ENCODE measurements at regions not wholly inside any gene's neighbourhood (a gene's known extent, or its start where the extent isn't known, plus 50 kb on each side); places are given as distances from the start of the nearest gene placed in this dataset.
"Not testable (repeated sequence)": the region's sequence is repeated elsewhere in the genome, so short reads cannot be mapped to it uniquely, and the experiment has no call there.

- WGBS, result 88% methylated on average over 2 of the region's 2 CpGs
- not testable (repeated sequence) for H3K27ac ChIP-seq (ENCODE audit: low read depth); H3K36me3 ChIP-seq (ENCODE audit: insufficient read depth); H3K4me3 ChIP-seq (ENCODE audit: low read depth, low read length); H3K4me1 ChIP-seq (ENCODE audit: insufficient read depth); DNase-seq (ENCODE audit: extremely low spot score)
Measured at GRCh38 chr17:62233822-62234481, 146.4 kb upstream of the EFCAB3 start.

GRCh38 chr17:62231293-62231692, 149.1 kb upstream of the EFCAB3 start:
- not testable (repeated sequence) for DNase-seq (ENCODE audit: extremely low spot score); H3K4me3 ChIP-seq (ENCODE audit: low read depth, low read length); H3K4me1 ChIP-seq (ENCODE audit: insufficient read depth); H3K36me3 ChIP-seq (ENCODE audit: insufficient read depth); H3K27ac ChIP-seq (ENCODE audit: low read depth)
- 62% methylated on average over 5 of the region's 5 CpGs for WGBS

DNA sequence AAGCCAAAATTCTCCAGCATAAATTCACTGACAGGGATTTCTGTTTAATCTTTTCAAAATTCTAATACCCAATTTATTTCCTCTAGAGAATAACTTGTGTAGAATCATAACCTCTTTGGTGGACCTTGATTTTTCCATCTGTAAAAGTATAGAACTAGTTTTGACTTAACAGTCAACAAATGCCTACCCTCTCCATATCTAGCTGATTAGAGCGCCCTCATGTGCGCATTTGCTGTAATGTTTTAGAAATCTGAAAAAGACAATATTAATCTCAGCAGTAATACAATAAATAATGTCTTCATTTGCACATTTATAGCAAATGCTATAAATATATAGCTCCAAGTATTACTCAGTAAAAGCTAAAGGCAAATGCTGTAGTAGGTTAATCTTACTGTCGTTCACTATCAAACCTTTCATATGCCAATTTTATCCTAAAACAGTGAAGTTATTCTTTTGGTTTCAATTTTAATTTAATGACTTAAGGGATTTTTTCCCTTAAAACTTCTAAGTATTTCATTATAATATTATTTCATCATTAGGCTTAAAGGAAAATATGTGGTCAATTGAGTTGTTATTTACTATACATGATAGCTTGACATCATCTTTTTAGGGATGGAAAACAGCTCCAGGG, 153.6 kb upstream of the EFCAB3 start:
- H3K36me3 ChIP-seq (ENCODE audit: insufficient read depth); H3K4me3 ChIP-seq (ENCODE audit: low read depth, low read length); DNase-seq (ENCODE audit: extremely low spot score); H3K27ac ChIP-seq (ENCODE audit: low read depth); H3K4me1 ChIP-seq (ENCODE audit: insufficient read depth): not testable (repeated sequence)
- WGBS, result 15% methylated on average over 3 of the region's 3 CpGs

GRCh38 chr17:62223585-62223984, 156.8 kb upstream of the EFCAB3 start:
- H3K27ac ChIP-seq (ENCODE audit: low read depth); H3K36me3 ChIP-seq (ENCODE audit: insufficient read depth); H3K4me1 ChIP-seq (ENCODE audit: insufficient read depth); H3K4me3 ChIP-seq (ENCODE audit: low read depth, low read length); DNase-seq (ENCODE audit: extremely low spot score): not testable (repeated sequence)
- WGBS, result 93% methylated on average over 1 of the region's 1 CpG

DNA sequence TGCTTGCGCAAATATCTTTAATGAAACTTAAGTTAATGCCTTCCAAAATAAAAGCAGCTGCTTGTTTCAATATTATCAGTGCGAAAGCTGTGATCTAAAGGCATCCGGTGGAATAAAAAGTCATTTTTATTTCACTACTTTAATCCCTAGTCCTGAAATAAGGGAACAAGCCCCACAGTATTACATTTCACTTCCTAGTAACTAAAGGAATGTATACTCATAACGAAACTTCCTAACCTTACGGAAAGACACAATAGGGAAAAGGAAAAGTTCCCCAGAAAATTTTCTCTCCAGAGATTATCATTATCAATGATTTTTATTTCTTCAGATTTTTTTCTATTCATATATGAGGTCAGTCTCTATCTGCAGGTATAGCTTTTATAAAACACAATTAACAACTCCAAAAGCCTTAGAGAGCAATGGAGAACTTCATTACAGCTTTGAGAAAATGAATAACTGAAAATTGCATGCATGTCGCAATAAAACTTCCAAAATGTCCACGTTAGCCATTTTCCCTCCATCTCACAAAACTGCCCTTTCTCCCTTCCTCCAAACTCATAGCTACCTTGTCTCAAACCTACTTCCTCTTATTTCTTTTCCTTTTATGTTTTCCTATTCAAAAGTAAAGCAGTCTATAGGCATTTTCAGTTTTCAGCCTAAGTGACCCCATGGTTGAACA, 154.3 kb upstream of the MED13 start:
- Histone ChIP-seq H3K4me3 (ENCODE audit: low read depth, low read length) (no peak overlapping the region), H3K27ac (ENCODE audit: low read depth) (no peak overlapping the region), H3K4me1 (ENCODE audit: insufficient read depth) (no peaks in the 10 kb centered on the region), H3K36me3 (ENCODE audit: insufficient read depth) (no peaks in the 10 kb centered on the region)
- WGBS, result 60% methylated on average over 7 of the region's 7 CpGs
- DNase-seq (ENCODE audit: extremely low spot score), result no peak

- no peak overlapping the region for H3K27ac ChIP-seq (ENCODE audit: low read depth)
- no peaks in the 10 kb centered on the region for H3K36me3 ChIP-seq (ENCODE audit: insufficient read depth)
- no peak for DNase-seq (ENCODE audit: extremely low spot score)
- 91% methylated on average over 8 of the region's 8 CpGs for WGBS
- no peaks in the 10 kb centered on the region for H3K4me1 ChIP-seq (ENCODE audit: insufficient read depth)
- H3K4me3 ChIP-seq (ENCODE audit: low read depth, low read length), result no peak overlapping the region
Measured at GRCh38 chr17:62216847-62217246, 151.8 kb upstream of the MED13 start.

DNA sequence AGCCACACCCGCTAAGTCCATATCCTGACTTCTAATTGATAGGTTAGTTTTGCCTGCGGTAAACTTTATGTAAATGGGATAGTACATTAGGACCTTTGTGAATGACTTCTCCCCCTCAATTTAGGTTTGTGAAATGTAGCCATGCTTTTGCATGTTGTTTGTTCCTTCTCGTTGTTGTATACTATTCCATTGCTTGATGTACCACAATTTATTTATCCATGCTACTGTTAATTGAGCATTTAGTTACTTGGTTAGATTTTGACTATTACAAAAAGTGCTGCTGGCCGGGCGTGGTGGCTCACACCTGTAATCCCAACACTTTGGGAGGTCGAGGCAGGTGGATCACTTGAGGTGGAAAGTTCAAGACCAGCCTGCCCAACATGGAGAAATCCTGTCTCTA, 150.8 kb upstream of the MED13 start:
- 93% methylated on average over 6 of the region's 6 CpGs for WGBS
- not testable (repeated sequence) for DNase-seq (ENCODE audit: extremely low spot score); H3K36me3 ChIP-seq (ENCODE audit: insufficient read depth); H3K27ac ChIP-seq (ENCODE audit: low read depth); H3K4me1 ChIP-seq (ENCODE audit: insufficient read depth); H3K4me3 ChIP-seq (ENCODE audit: low read depth, low read length)

GRCh38 chr17:62206550-62206949, 141.5 kb upstream of the MED13 start:
- H3K4me1 ChIP-seq (ENCODE audit: insufficient read depth), result no peaks in the 10 kb centered on the region
- H3K4me3 ChIP-seq (ENCODE audit: low read depth, low read length), result no peak overlapping the region
- H3K36me3 ChIP-seq (ENCODE audit: insufficient read depth), result no peaks in the 10 kb centered on the region
- DNase-seq (ENCODE audit: extremely low spot score), result no peak
- no peak overlapping the region for H3K27ac ChIP-seq (ENCODE audit: low read depth)
- 62% methylated on average over 4 of the region's 4 CpGs for WGBS

- WGBS, result 80% methylated on average over 7 of the region's 7 CpGs
- not testable (repeated sequence) for H3K36me3 ChIP-seq (ENCODE audit: insufficient read depth); H3K27ac ChIP-seq (ENCODE audit: low read depth); H3K4me3 ChIP-seq (ENCODE audit: low read depth, low read length); DNase-seq (ENCODE audit: extremely low spot score); H3K4me1 ChIP-seq (ENCODE audit: insufficient read depth)
Measured at GRCh38 chr17:62197156-62197555, 132.1 kb upstream of the MED13 start.

GRCh38 chr17:62196587-62196986, 131.5 kb upstream of the MED13 start:
- H3K27ac ChIP-seq (ENCODE audit: low read depth); DNase-seq (ENCODE audit: extremely low spot score); H3K4me1 ChIP-seq (ENCODE audit: insufficient read depth); H3K4me3 ChIP-seq (ENCODE audit: low read depth, low read length); H3K36me3 ChIP-seq (ENCODE audit: insufficient read depth): not testable (repeated sequence)
- 94% methylated on average over 3 of the region's 3 CpGs for WGBS

DNA sequence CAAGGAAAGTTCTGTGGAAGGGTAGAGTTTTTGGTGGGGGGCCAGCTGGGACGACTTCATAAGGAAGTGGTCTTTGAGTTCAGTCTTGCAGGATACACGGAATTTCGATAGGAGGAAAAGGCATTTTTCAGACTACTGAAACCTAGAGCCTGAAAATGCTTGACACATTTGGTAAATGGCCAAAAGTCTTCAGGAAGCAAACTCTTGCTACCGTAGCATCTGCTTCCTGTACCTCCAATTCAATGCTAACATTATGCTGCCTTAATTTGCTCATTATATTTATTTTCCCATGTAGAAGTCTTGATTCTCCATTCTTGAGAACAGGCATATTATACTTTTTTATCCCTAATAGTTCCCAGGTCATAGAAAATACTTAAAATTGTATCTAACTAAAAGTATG, 129.3 kb upstream of the MED13 start:
- no peak for DNase-seq (ENCODE audit: extremely low spot score)
- H3K4me3 ChIP-seq (ENCODE audit: low read depth, low read length), result no peak overlapping the region
- no peaks in the 10 kb centered on the region for H3K36me3 ChIP-seq (ENCODE audit: insufficient read depth)
- H3K27ac ChIP-seq (ENCODE audit: low read depth), result no peak overlapping the region
- H3K4me1 ChIP-seq (ENCODE audit: insufficient read depth), result no peaks in the 10 kb centered on the region
- WGBS, result 67% methylated on average over 4 of the region's 4 CpGs

DNA sequence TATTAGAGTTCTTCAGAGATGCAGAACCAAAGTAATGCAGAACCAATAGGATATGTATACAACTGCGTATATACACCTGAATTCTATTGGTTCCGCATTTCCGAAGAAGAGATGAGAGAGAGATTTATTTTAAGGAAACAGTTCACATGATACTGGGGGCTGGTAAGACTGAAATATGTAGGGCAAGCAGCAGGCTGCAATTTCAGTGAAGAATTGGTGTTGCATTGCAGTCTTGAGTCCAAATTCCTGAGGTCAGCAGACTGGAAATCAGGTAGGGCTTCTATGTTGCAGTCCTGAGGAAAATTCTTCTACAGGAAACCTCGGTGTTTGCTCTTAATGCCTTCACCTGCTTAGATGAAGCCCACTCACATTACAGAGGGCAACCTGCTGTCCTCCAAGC, 128.2 kb upstream of the MED13 start:
- H3K27ac ChIP-seq (ENCODE audit: low read depth), result no peak overlapping the region
- no peak for DNase-seq (ENCODE audit: extremely low spot score)
- no peaks in the 10 kb centered on the region for H3K4me1 ChIP-seq (ENCODE audit: insufficient read depth)
- 86% methylated on average over 4 of the region's 4 CpGs for WGBS
- no peak overlapping the region for H3K4me3 ChIP-seq (ENCODE audit: low read depth, low read length)
- H3K36me3 ChIP-seq (ENCODE audit: insufficient read depth), result no peaks in the 10 kb centered on the region

GRCh38 chr17:62191390-62192361, 126.6 kb upstream of the MED13 start:
- Histone ChIP-seq H3K4me1 (ENCODE audit: insufficient read depth) (no peaks in the 10 kb centered on the region), H3K36me3 (ENCODE audit: insufficient read depth) (no peaks in the 10 kb centered on the region), H3K27ac (ENCODE audit: low read depth) (no peak overlapping the region), H3K4me3 (ENCODE audit: low read depth, low read length) (no peak overlapping the region)
- WGBS, result 86% methylated on average over 17 of the region's 17 CpGs
- DNase-seq (ENCODE audit: extremely low spot score), result no peak

Measured in urinary bladder (tissue), 3 donors.